Pons (tissue), 1 donor: ENCODE measurements at regions not wholly inside any gene's neighbourhood (a gene's known extent, or its start where the extent isn't known, plus 50 kb on each side); places are given as distances from the start of the nearest gene placed in this dataset.

ENCODE experiments used
- DNase-seq: peaks from one replicate; pipeline ENCODE4 v3.0.0-alpha.2; 2016; ENCODE audit warnings: low spot score

GRCh38 chr15:77557564-77557963 is 75.1 kb downstream of the LINGO1 start:
- no peak for DNase-seq

- DNase-seq, result no peak
Observed at GRCh38 chr15:77557144-77557543, 75.6 kb downstream of the LINGO1 start.

- DNase-seq, result no peak
Observed at GRCh38 chr15:77556622-77557021, 76.1 kb downstream of the LINGO1 start.

- DNase-seq, result no peak
Observed at GRCh38 chr15:77555232-77555631, 77.5 kb downstream of the LINGO1 start.

- DNase-seq, result peak; percentile 95
Observed at GRCh38 chr15:77554306-77555080, 78.2 kb downstream of the LINGO1 start.

GRCh38 chr15:77553695-77554094 is 79.0 kb downstream of the LINGO1 start:
- DNase-seq, result no peak

GRCh38 chr15:77553257-77553656 is 79.5 kb downstream of the LINGO1 start:
- no peak for DNase-seq

- no peak for DNase-seq
Observed at GRCh38 chr15:77552066-77552465, 80.6 kb downstream of the LINGO1 start.

- DNase-seq, result no peak
Observed at GRCh38 chr15:77550301-77551251, 82.1 kb downstream of the LINGO1 start.

GRCh38 chr15:77549576-77550288 is 83.0 kb downstream of the LINGO1 start:
- no peak for DNase-seq

- DNase-seq, result no peak
Observed at GRCh38 chr15:77548589-77549557, 83.8 kb downstream of the LINGO1 start.

GRCh38 chr15:77547801-77548588 is 84.7 kb downstream of the LINGO1 start:
- no peak for DNase-seq

- peak; percentile 52 for DNase-seq
Observed at GRCh38 chr15:77546870-77547269, 85.8 kb downstream of the LINGO1 start.

GRCh38 chr15:77546050-77546501 is 86.6 kb downstream of the LINGO1 start:
- DNase-seq, result no peak

- DNase-seq, result no peak
Observed at GRCh38 chr15:77545058-77545457, 87.7 kb downstream of the LINGO1 start.

GRCh38 chr15:77544162-77544561 is 88.5 kb downstream of the LINGO1 start:
- no peak for DNase-seq

- peak; percentile 88 for DNase-seq
Observed at GRCh38 chr15:77543159-77543882, 89.4 kb downstream of the LINGO1 start.

- no peak for DNase-seq
Observed at GRCh38 chr15:77542491-77543001, 90.2 kb downstream of the LINGO1 start.
